HPDE6-E6E7 (cell line): ENCODE measurements at regions not wholly inside any gene's neighbourhood (a gene's known extent, or its start where the extent isn't known, plus 50 kb on each side); places are given as distances from the start of the nearest gene placed in this dataset.
"Not testable (repeated sequence)": the region's sequence is repeated elsewhere in the genome, so short reads cannot be mapped to it uniquely, and the experiment has no call there.

Experiments used
- DNase-seq: peaks from one replicate; pipeline ENCODE4 v3.0.0; 2011; ENCODE audit warnings: missing footprints; ENCODE audit errors: extremely low spot score

GRCh38 chr15:31669158-31669908, 342.7 kb downstream of the KLF13 start:
- DNase-seq, result not testable (repeated sequence)

- DNase-seq, result not testable (repeated sequence)
These were observed 346.6 kb downstream of the KLF13 start for GRCh38 chr15:31673263-31673662.

GRCh38 chr15:31681529-31682259, 348.6 kb upstream of the CHRNA7 start:
- DNase-seq, result not testable (repeated sequence)

GRCh38 chr15:31687088-31687487, 343.2 kb upstream of the CHRNA7 start:
- DNase-seq, result not testable (repeated sequence)

GRCh38 chr15:31696509-31696908, 333.8 kb upstream of the CHRNA7 start:
- DNase-seq, result not testable (repeated sequence)

- not testable (repeated sequence) for DNase-seq
These were observed 325.1 kb upstream of the CHRNA7 start for GRCh38 chr15:31705076-31705678.

GRCh38 chr15:31707944-31708702, 322.2 kb upstream of the CHRNA7 start:
- DNase-seq, result not testable (repeated sequence)

GRCh38 chr15:31708703-31709327, 321.5 kb upstream of the CHRNA7 start:
- not testable (repeated sequence) for DNase-seq

GRCh38 chr15:31709479-31709878, 320.8 kb upstream of the CHRNA7 start:
- not testable (repeated sequence) for DNase-seq

- not testable (repeated sequence) for DNase-seq
These were observed 319.5 kb upstream of the CHRNA7 start for GRCh38 chr15:31710806-31711205.

GRCh38 chr15:31715208-31715607, 315.1 kb upstream of the CHRNA7 start:
- not testable (repeated sequence) for DNase-seq

GRCh38 chr15:31718625-31719024, 311.7 kb upstream of the CHRNA7 start:
- DNase-seq, result not testable (repeated sequence)

- not testable (repeated sequence) for DNase-seq
These were observed 310.8 kb upstream of the CHRNA7 start for GRCh38 chr15:31719396-31720022.

- not testable (repeated sequence) for DNase-seq
These were observed 307.3 kb upstream of the CHRNA7 start for GRCh38 chr15:31723019-31723418.

- not testable (repeated sequence) for DNase-seq
These were observed 305.4 kb upstream of the CHRNA7 start for GRCh38 chr15:31724903-31725302.

- not testable (repeated sequence) for DNase-seq
These were observed 304.7 kb upstream of the CHRNA7 start for GRCh38 chr15:31725619-31726018.

- no peak for DNase-seq
These were observed 302.7 kb upstream of the CHRNA7 start for GRCh38 chr15:31727612-31728011.

- DNase-seq, result no peak
These were observed 297.6 kb upstream of the CHRNA7 start for GRCh38 chr15:31732726-31733125.

GRCh38 chr15:31733424-31733823, 296.9 kb upstream of the CHRNA7 start:
- DNase-seq, result no peak

GRCh38 chr15:31740203-31740602, 290.1 kb upstream of the CHRNA7 start:
- DNase-seq, result no peak

GRCh38 chr15:31745841-31746240, 284.5 kb upstream of the CHRNA7 start:
- no peak for DNase-seq
